ENCODE measurements at regions not wholly inside any gene's neighbourhood (a gene's known extent, or its start where the extent isn't known, plus 50 kb on each side); places are given as distances from the start of the nearest gene placed in this dataset.

DNA sequence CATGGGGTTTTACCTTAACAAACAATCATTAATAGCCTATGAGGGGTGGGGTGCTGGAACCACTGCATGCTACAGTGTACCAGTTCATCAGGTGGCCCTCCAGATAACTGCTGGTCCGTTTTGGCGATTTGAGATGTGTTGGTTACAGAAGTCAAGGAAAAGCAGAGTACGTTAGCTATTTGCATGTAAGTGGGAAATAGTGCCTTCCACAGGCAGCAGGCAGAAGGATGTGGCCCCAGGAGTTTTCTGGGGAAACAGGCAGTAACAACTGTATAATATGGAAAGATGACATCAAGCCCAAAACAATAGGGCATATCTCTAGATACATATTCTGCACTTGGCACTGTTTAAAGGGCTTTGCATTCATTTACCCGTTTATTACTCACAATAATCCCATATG, 245.7 kb downstream of the COL4A1 start (continued):
- TF ChIP-seq, protein P1, sequence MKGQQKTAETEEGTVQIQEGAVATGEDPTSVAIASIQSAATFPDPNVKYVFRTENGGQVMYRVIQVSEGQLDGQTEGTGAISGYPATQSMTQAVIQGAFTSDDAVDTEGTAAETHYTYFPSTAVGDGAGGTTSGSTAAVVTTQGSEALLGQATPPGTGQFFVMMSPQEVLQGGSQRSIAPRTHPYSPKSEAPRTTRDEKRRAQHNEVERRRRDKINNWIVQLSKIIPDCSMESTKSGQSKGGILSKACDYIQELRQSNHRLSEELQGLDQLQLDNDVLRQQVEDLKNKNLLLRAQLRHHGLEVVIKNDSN (IDR thresholded peaks at IDR 0.05; ENCODE audit: borderline replicate concordance, low read depth) = no peak
- TF ChIP-seq IRF3 (IDR thresholded peaks at IDR 0.05; ENCODE audit: low read depth, low read length) (no peak), EP300 (IDR thresholded peaks at IDR 0.05; ENCODE audit: borderline replicate concordance in 1 of 2, low read depth in 1 of 2, low read length in 1 of 2) (no peak)

GRCh38 chr13:110057052-110057451, 249.9 kb downstream of the COL4A1 start:
- POLR2A ChIA-PET = no interaction called here

More at GRCh38 chr13:110057052-110057451, 249.9 kb downstream of the COL4A1 start:
- Histone ChIP-seq H3K27ac (ENCODE audit: low read depth in 2 of 2, low read length in 1 of 2) (no peak overlapping the region), H3K79me2 (ENCODE audit: insufficient read depth) (no peaks in the 10 kb centered on the region), H3K36me3 (replicated peaks in 1 of 2; ENCODE audit: control insufficient read depth in 1 of 2, insufficient read depth in 2 of 2, low read length in 1 of 2) (no peaks in the 10 kb centered on the region), H4K20me1 (ENCODE audit: insufficient read depth) (no peaks in the 10 kb centered on the region), H3K27me3 (ENCODE audit: insufficient read depth) (no peaks in the 10 kb centered on the region), H3K4me2 (no peak overlapping the region), H3K4me3 (ENCODE audit: low read depth in 2 of 2, low read length in 1 of 2) (no peak overlapping the region), H3F3A (replicated peaks; ENCODE audit: insufficient read depth) (no peaks in the 10 kb centered on the region), H2AFZ (ENCODE audit: low read depth) (no peak overlapping the region), H3K4me1 (ENCODE audit: control insufficient read depth in 1 of 2, insufficient read depth in 2 of 2, low read depth in 1 of 2, low read length in 1 of 2) (no peaks in the 10 kb centered on the region), H3K9me3 (no peaks in the 10 kb centered on the region), H3K9me2 (no peaks in the 10 kb centered on the region), H3K9ac (no peak overlapping the region)
- CTCF ChIA-PET = no interaction called here
- no peak for TF ChIP-seq MXI1 (IDR thresholded peaks at IDR 0.05; ENCODE audit: low read depth, low read length)
- TF ChIP-seq FOXM1 (IDR thresholded peaks at IDR 0.05; ENCODE audit: low read depth) = no peak
- no peak for TF ChIP-seq RAD21 (IDR thresholded peaks at IDR 0.05; ENCODE audit: low read length)
- no peak for TF ChIP-seq USF2 (IDR thresholded peaks at IDR 0.05; ENCODE audit: borderline replicate concordance, low read depth, low read length)
- no peak for TF ChIP-seq TEAD4 (IDR thresholded peaks at IDR 0.05; ENCODE audit: borderline replicate concordance, insufficient read depth)
- TF ChIP-seq, protein P2, sequence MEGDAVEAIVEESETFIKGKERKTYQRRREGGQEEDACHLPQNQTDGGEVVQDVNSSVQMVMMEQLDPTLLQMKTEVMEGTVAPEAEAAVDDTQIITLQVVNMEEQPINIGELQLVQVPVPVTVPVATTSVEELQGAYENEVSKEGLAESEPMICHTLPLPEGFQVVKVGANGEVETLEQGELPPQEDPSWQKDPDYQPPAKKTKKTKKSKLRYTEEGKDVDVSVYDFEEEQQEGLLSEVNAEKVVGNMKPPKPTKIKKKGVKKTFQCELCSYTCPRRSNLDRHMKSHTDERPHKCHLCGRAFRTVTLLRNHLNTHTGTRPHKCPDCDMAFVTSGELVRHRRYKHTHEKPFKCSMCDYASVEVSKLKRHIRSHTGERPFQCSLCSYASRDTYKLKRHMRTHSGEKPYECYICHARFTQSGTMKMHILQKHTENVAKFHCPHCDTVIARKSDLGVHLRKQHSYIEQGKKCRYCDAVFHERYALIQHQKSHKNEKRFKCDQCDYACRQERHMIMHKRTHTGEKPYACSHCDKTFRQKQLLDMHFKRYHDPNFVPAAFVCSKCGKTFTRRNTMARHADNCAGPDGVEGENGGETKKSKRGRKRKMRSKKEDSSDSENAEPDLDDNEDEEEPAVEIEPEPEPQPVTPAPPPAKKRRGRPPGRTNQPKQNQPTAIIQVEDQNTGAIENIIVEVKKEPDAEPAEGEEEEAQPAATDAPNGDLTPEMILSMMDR (IDR thresholded peaks at IDR 0.05) = no peak
- TF ChIP-seq PBX3 (IDR thresholded peaks at IDR 0.05) = no peak
- TF ChIP-seq GATA2 (CRISPR knock-in tag; IDR thresholded peaks at IDR 0.05) = no peak
- no peak for TF ChIP-seq MEF2A (IDR thresholded peaks at IDR 0.05; ENCODE audit: borderline replicate concordance, low read depth)
- no peak for TF ChIP-seq CHD2 (IDR thresholded peaks at IDR 0.05; ENCODE audit: low read length, partially characterized antibody)
- TF ChIP-seq EP300 (IDR thresholded peaks at IDR 0.05; ENCODE audit: borderline replicate concordance in 1 of 2, low read depth in 1 of 2, low read length in 1 of 2) = no peak
- no peak for DNase-seq
- WGBS (ENCODE audit: low lambda C conversion rate) = 95% methylated on average over 9 of the region's 9 CpGs
